ENCODE measurements at regions not wholly inside any gene's neighbourhood (a gene's known extent, or its start where the extent isn't known, plus 50 kb on each side); places are given as distances from the start of the nearest gene placed in this dataset.
A peak's percentile ranks its signal among the peaks of the same experiment; 100 is the strongest.
"Not testable (repeated sequence)": the region's sequence is repeated elsewhere in the genome, so short reads cannot be mapped to it uniquely, and the experiment has no call there.

DNA sequence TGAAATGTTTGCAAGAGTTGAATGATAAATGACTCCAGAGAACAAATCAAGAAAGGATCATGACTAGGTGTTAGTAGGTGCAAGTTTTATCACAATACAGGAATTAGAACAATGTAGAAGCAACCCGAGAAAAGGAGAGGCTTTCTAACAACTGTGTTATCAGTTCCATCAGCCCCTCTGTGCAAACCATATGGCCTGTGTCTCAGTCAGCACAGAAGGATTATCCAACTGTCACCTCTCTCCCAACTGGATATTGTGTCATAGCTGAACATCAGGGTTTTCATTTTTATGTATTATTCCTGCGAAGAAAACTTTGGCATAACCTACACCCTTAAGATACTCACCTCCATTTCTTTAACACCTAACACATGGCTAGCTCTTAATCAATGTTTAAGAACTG lies 321.6 kb upstream of the RND3 start:
- no peaks in the 10 kb centered on the region for H3K27me3 ChIP-seq
- H3K27ac ChIP-seq: no peak overlapping the region
- ATAC-seq (no peak), DNase-seq (no peak)
- H3K4me3 ChIP-seq: no peak overlapping the region
- no peak for TF ChIP-seq CTCF (IDR thresholded peaks at IDR 0.05)
- no peaks in the 10 kb centered on the region for H3K4me1 ChIP-seq
- no peaks in the 10 kb centered on the region for H3K9me3 ChIP-seq
- H3K36me3 ChIP-seq: no peaks in the 10 kb centered on the region
- intact Hi-C loops (cut with DNase I): no loop called here

DNA sequence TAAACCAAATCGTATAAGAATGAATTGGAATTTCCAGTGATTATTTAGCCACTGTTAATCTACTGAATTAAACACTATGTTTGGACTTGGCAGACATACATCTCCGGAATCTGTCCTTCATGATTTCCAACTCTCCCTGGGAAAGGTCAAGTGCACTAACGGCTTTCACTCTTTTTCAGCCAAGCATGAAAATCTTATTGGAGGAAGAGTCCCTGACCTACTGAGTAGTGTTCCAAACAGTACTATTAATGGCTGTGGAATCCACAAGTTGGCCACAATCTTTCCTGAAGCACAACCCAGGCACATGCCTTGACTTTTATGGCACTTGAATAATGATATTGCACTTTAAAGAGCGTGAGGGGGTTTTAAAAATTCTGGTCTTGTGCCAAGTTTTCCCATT lies 318.9 kb upstream of the RND3 start:
- DNase-seq (no peak), ATAC-seq (no peak)
- intact Hi-C loops (cut with DNase I): no loop called here
- Histone ChIP-seq H3K36me3 (no peaks in the 10 kb centered on the region), H3K9me3 (no peaks in the 10 kb centered on the region), H3K4me3 (no peak overlapping the region), H3K4me1 (no peaks in the 10 kb centered on the region), H3K27me3 (no peaks in the 10 kb centered on the region), H3K27ac (no peak overlapping the region)
- no peak for TF ChIP-seq CTCF (IDR thresholded peaks at IDR 0.05)

GRCh38 chr2:150803689-150804398 lies 316.4 kb upstream of the RND3 start:
- Histone ChIP-seq H3K4me1 (no peaks in the 10 kb centered on the region), H3K4me3 (no peak overlapping the region), H3K27ac (no peak overlapping the region), H3K9me3 (no peaks in the 10 kb centered on the region), H3K36me3 (no peaks in the 10 kb centered on the region), H3K27me3 (no peaks in the 10 kb centered on the region)
- TF ChIP-seq CTCF (IDR thresholded peaks at IDR 0.05): no peak
- intact Hi-C loops (cut with DNase I): no loop called here
- ATAC-seq (no peak), DNase-seq (no peak)

DNA sequence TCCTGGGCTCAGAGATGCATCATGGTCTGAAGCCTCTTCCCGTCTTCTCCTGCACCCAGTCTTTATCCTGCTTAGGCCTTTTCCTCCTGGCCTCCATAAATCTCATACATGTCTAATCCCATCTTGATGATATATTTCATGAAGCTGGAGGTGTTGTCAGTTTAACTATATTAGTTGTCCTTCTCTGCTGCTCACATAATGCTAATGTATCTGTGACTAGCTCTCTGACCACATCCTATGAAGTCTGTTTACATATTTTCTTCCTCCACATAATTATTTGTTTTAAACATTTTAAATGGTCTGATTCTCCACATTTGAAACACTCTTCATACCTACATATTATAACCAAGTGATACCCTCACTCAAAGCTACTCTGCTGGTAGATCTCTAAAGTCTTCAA lies 315.2 kb upstream of the RND3 start:
- no peak for DNase-seq
- Histone ChIP-seq H3K36me3 (no peaks in the 10 kb centered on the region), H3K27ac (no peak overlapping the region), H3K4me3 (no peak overlapping the region), H3K4me1 (no peaks in the 10 kb centered on the region), H3K27me3 (no peaks in the 10 kb centered on the region), H3K9me3 (no peaks in the 10 kb centered on the region)
- TF ChIP-seq CTCF (IDR thresholded peaks at IDR 0.05): no peak
- ATAC-seq: no peak
- intact Hi-C loops (cut with DNase I): no loop called here

DNA sequence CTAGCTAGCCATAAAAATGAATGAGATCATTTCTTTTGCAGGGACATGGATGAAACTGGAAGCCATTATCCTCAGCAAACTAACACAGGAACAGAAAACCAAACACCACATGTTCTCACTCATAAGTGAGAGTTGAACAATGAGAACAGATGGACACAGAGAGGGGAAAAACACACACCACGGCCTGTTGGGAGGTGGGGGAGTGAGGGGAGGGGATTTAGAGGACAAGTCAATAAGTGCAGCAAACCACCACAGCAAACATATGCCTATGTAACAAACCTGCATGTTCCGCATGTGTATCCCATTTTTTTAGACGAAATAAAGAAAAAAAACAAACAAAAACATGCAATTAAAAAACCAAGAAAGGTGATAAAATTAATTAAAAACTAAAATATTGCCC lies 308.8 kb upstream of the RND3 start:
- DNase-seq; H3K9me3 ChIP-seq; ATAC-seq; H3K27ac ChIP-seq; H3K4me1 ChIP-seq; H3K4me3 ChIP-seq; H3K36me3 ChIP-seq; intact Hi-C loops (cut with DNase I); H3K27me3 ChIP-seq: not testable (repeated sequence)

GRCh38 chr2:150792780-150793300 lies 305.4 kb upstream of the RND3 start:
- no peak overlapping the region for H3K4me3 ChIP-seq
- H3K27ac ChIP-seq: no peak overlapping the region
- ATAC-seq (no peak), DNase-seq (peak; percentile 59)
- no peaks in the 10 kb centered on the region for H3K36me3 ChIP-seq
- no peaks in the 10 kb centered on the region for H3K27me3 ChIP-seq
- no peak for TF ChIP-seq CTCF (IDR thresholded peaks at IDR 0.05)
- no peaks in the 10 kb centered on the region for H3K4me1 ChIP-seq
- intact Hi-C loops (cut with DNase I): no loop called here
- H3K9me3 ChIP-seq: no peaks in the 10 kb centered on the region

All from upper lobe of right lung (tissue), 1 donor.